ENCODE measurements at regions not wholly inside any gene's neighbourhood (a gene's known extent, or its start where the extent isn't known, plus 50 kb on each side); places are given as distances from the start of the nearest gene placed in this dataset.

- DNase-seq: no peak
These were observed 98.0 kb downstream of the ARL4A start for GRCh38 chr7:12785473-12785872.

GRCh38 chr7:12786494-12786893 is 99.1 kb downstream of the ARL4A start:
- no peak for DNase-seq

GRCh38 chr7:12788171-12788570 is 100.7 kb downstream of the ARL4A start:
- DNase-seq: no peak

GRCh38 chr7:12788591-12788990 is 101.2 kb downstream of the ARL4A start:
- no peak for DNase-seq

GRCh38 chr7:12794722-12795302 is 107.4 kb downstream of the ARL4A start:
- DNase-seq: no peak

GRCh38 chr7:12796397-12797127 is 109.1 kb downstream of the ARL4A start:
- DNase-seq: no peak

GRCh38 chr7:12800486-12800885 is 113.1 kb downstream of the ARL4A start:
- DNase-seq: no peak

- no peak for DNase-seq
These were observed 113.7 kb downstream of the ARL4A start for GRCh38 chr7:12801107-12801506.

GRCh38 chr7:12802070-12802469 is 114.6 kb downstream of the ARL4A start:
- no peak for DNase-seq

- DNase-seq: no peak
These were observed 116.1 kb downstream of the ARL4A start for GRCh38 chr7:12803542-12803941.

GRCh38 chr7:12805518-12805928 is 118.1 kb downstream of the ARL4A start:
- DNase-seq: no peak

- DNase-seq: no peak
These were observed 118.5 kb downstream of the ARL4A start for GRCh38 chr7:12805957-12806356.

GRCh38 chr7:12809476-12809875 is 122.0 kb downstream of the ARL4A start:
- no peak for DNase-seq

GRCh38 chr7:12812111-12812510 is 124.7 kb downstream of the ARL4A start:
- no peak for DNase-seq

GRCh38 chr7:12814107-12814506 is 126.7 kb downstream of the ARL4A start:
- no peak for DNase-seq

- no peak for DNase-seq
These were observed 127.4 kb downstream of the ARL4A start for GRCh38 chr7:12814828-12815227.

GRCh38 chr7:12815426-12815825 is 128.0 kb downstream of the ARL4A start:
- no peak for DNase-seq

GRCh38 chr7:12815871-12816270 is 128.4 kb downstream of the ARL4A start:
- DNase-seq: no peak

GRCh38 chr7:12820777-12821176 is 133.3 kb downstream of the ARL4A start:
- no peak for DNase-seq

- DNase-seq: no peak
These were observed 134.3 kb downstream of the ARL4A start for GRCh38 chr7:12821746-12822145.

- no peak for DNase-seq
These were observed 138.6 kb downstream of the ARL4A start for GRCh38 chr7:12826079-12826478.

- DNase-seq: no peak
These were observed 139.9 kb downstream of the ARL4A start for GRCh38 chr7:12827219-12827821.

GRCh38 chr7:12827920-12828319 is 140.5 kb downstream of the ARL4A start:
- DNase-seq: no peak

GRCh38 chr7:12831024-12831423 is 143.6 kb downstream of the ARL4A start:
- no peak for DNase-seq
